Vagina (tissue), 2 donors: ENCODE measurements at regions not wholly inside any gene's neighbourhood (a gene's known extent, or its start where the extent isn't known, plus 50 kb on each side); places are given as distances from the start of the nearest gene placed in this dataset.

Source experiments
- POLR2A ChIP-seq, 2 donors: fragments of 450-650 bp; IDR thresholded peaks; one replicate each; pipeline ENCODE4 v1.6.1; 2017; ENCODE audit warnings: antibody characterized with exemption in 2 of 2, mild to moderate bottlenecking in 2 of 2, moderate library complexity in 2 of 2
- TF ChIP-seq, protein P1 (sequence below), 3 experiments: fragments of 450-650 bp in 2 of 3; fragments of 200-600 bp in 1 of 3; sonication (generic) in 1 of 3; IDR thresholded peaks; one replicate each; pipeline ENCODE4 v1.5.1; 2017 to 2019; ENCODE audit warnings: antibody characterized with exemption in 3 of 3, mild to moderate bottlenecking in 2 of 3, moderate library complexity in 2 of 3

GRCh38 chr2:58845011-58845410, 603.9 kb upstream of the FANCL start:
- TF ChIP-seq POLR2A (IDR thresholded peaks at IDR 0.05): no peak
- TF ChIP-seq, protein P1, sequence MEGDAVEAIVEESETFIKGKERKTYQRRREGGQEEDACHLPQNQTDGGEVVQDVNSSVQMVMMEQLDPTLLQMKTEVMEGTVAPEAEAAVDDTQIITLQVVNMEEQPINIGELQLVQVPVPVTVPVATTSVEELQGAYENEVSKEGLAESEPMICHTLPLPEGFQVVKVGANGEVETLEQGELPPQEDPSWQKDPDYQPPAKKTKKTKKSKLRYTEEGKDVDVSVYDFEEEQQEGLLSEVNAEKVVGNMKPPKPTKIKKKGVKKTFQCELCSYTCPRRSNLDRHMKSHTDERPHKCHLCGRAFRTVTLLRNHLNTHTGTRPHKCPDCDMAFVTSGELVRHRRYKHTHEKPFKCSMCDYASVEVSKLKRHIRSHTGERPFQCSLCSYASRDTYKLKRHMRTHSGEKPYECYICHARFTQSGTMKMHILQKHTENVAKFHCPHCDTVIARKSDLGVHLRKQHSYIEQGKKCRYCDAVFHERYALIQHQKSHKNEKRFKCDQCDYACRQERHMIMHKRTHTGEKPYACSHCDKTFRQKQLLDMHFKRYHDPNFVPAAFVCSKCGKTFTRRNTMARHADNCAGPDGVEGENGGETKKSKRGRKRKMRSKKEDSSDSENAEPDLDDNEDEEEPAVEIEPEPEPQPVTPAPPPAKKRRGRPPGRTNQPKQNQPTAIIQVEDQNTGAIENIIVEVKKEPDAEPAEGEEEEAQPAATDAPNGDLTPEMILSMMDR (IDR thresholded peaks at IDR 0.05): no peak
